ENCODE measurements at regions not wholly inside any gene's neighbourhood (a gene's known extent, or its start where the extent isn't known, plus 50 kb on each side); places are given as distances from the start of the nearest gene placed in this dataset.

GRCh38 chr6:27840572-27840971 is 71.6 kb downstream of the OR2B2 start:
- Mint-ChIP-seq H3K4me3 (ENCODE audit: unreplicated experiment) (no peak overlapping the region), H3K9me3 (ENCODE audit: unreplicated experiment) (no peaks in the 10 kb centered on the region), H3K4me1 (ENCODE audit: low read depth, unreplicated experiment) (peaks cover 14% of the 10 kb centered on the region), H3K27ac (ENCODE audit: unreplicated experiment) (no peak overlapping the region), H3K36me3 (ENCODE audit: insufficient read depth, unreplicated experiment) (peaks cover 6% of the 10 kb centered on the region), H3K27me3 (ENCODE audit: insufficient read depth, unreplicated experiment) (no peaks in the 10 kb centered on the region)
- no peak for DNase-seq
- Histone ChIP-seq H3K4me3 (ENCODE audit: low read depth, low read length) (no peak overlapping the region; the same call in 1 of the 2 replicates), H3K27me3 (replicated peaks; ENCODE audit: control insufficient read depth, insufficient read depth, low read length) (no peaks in the 10 kb centered on the region), H3K4me1 (peaks cover 6% of the 10 kb centered on the region; the same call in 1 of the 2 replicates), H3K36me3 (ENCODE audit: control insufficient read depth, insufficient read depth, low read length) (no peaks in the 10 kb centered on the region; the same call in 1 of the 2 replicates), H3K9me3 (no peaks in the 10 kb centered on the region)
- no peak for TF ChIP-seq CTCF (IDR thresholded peaks at IDR 0.05; ENCODE audit: insufficient read depth in 1 of 2, low read depth in 1 of 2, low read length in 1 of 2, severe bottlenecking in 1 of 2, unreplicated experiment in 1 of 2)
- ChIA-PET POLR2A (interaction anchor here (1.0 kb wide), 1 partner anchor 25 kb away, joined by 3 read pairs; a partner anchor contains a TSS), CTCF (no interaction called here)
- BruUV-seq (replicated peaks), result no TSS peak
- intact Hi-C loops (cut with micrococcal nuclease; ENCODE audit: unreplicated experiment), result no loop called here

- Histone ChIP-seq H3K4me1 (peaks cover 12% of the 10 kb centered on the region; the same call in 1 of the 2 replicates), H3K27me3 (replicated peaks; ENCODE audit: control insufficient read depth, insufficient read depth, low read length) (no peaks in the 10 kb centered on the region), H3K9me3 (no peaks in the 10 kb centered on the region), H3K36me3 (ENCODE audit: control insufficient read depth, insufficient read depth, low read length) (no peaks in the 10 kb centered on the region; the same call in 1 of the 2 replicates), H3K4me3 (ENCODE audit: low read depth, low read length) (peak overlapping the region; percentile 67)
- no peak overlapping the region for H3K27ac Mint-ChIP-seq (ENCODE audit: unreplicated experiment)
- ChIA-PET POLR2A (interaction anchor here (1.0 to 9.8 kb wide), 3 partner anchors 26 to 54 kb away, joined by 3 to 334 read pairs (median 325); a partner anchor contains a TSS), CTCF (no interaction called here)
- H3K27me3 Mint-ChIP-seq (ENCODE audit: insufficient read depth, unreplicated experiment), result no peaks in the 10 kb centered on the region
- H3K4me3 Mint-ChIP-seq (ENCODE audit: unreplicated experiment), result no peak overlapping the region
- no peaks in the 10 kb centered on the region for H3K9me3 Mint-ChIP-seq (ENCODE audit: unreplicated experiment)
- peaks cover 11% of the 10 kb centered on the region for H3K36me3 Mint-ChIP-seq (ENCODE audit: insufficient read depth, unreplicated experiment)
- BruUV-seq (replicated peaks), result no TSS peak
- peaks cover 19% of the 10 kb centered on the region for H3K4me1 Mint-ChIP-seq (ENCODE audit: low read depth, unreplicated experiment)
- intact Hi-C loops (cut with micrococcal nuclease; ENCODE audit: unreplicated experiment), result loop anchor here (10.0 kb wide), 2 partner anchors 1565 to 1815 kb away; a partner anchor contains a TSS
- peak in 1 of 2 experiments; percentile 45 for DNase-seq
- TF ChIP-seq CTCF (IDR thresholded peaks at IDR 0.05; ENCODE audit: insufficient read depth in 1 of 2, low read depth in 1 of 2, low read length in 1 of 2, severe bottlenecking in 1 of 2, unreplicated experiment in 1 of 2), result no peak
These were observed 72.3 kb downstream of the OR2B2 start for GRCh38 chr6:27839626-27840475.

GRCh38 chr6:27838945-27839625 is 73.1 kb downstream of the OR2B2 start:
- ChIA-PET POLR2A (interaction anchor here (0.6 to 9.8 kb wide), 12 partner anchors 12 to 1818 kb away, joined by 3 to 334 read pairs (median 8); a partner anchor contains a TSS), CTCF (interaction anchor here (0.6 to 1.6 kb wide), 2 partner anchors 26 to 50 kb away, joined by 3 to 4 read pairs; a partner anchor contains a TSS)
- H3K4me1 ChIP-seq, result peaks cover 14% of the 10 kb centered on the region; the same call in 1 of the 2 replicates
- Mint-ChIP-seq H3K27me3 (ENCODE audit: insufficient read depth, unreplicated experiment) (no peaks in the 10 kb centered on the region), H3K27ac (ENCODE audit: unreplicated experiment) (no peak overlapping the region), H3K4me1 (ENCODE audit: low read depth, unreplicated experiment) (peaks cover 21% of the 10 kb centered on the region), H3K36me3 (ENCODE audit: insufficient read depth, unreplicated experiment) (peaks cover 14% of the 10 kb centered on the region), H3K4me3 (ENCODE audit: unreplicated experiment) (no peak overlapping the region), H3K9me3 (ENCODE audit: unreplicated experiment) (no peaks in the 10 kb centered on the region)
- H3K36me3 ChIP-seq (ENCODE audit: control insufficient read depth, insufficient read depth, low read length), result no peaks in the 10 kb centered on the region; the same call in 1 of the 2 replicates
- H3K4me3 ChIP-seq (ENCODE audit: low read depth, low read length), result peak overlapping the region; percentile 67
- DNase-seq, result peak in 1 of 2 experiments; percentile 61
- H3K9me3 ChIP-seq, result no peaks in the 10 kb centered on the region
- BruUV-seq (replicated peaks), result no TSS peak
- intact Hi-C loops (cut with micrococcal nuclease; ENCODE audit: unreplicated experiment), result loop anchor here (1.0 to 10.0 kb wide), 4 partner anchors 26 to 1814 kb away; a partner anchor contains a TSS
- TF ChIP-seq CTCF (IDR thresholded peaks at IDR 0.05; ENCODE audit: insufficient read depth in 1 of 2, low read depth in 1 of 2, low read length in 1 of 2, severe bottlenecking in 1 of 2, unreplicated experiment in 1 of 2), result no peak
- H3K27me3 ChIP-seq (replicated peaks; ENCODE audit: control insufficient read depth, insufficient read depth, low read length), result no peaks in the 10 kb centered on the region
